Erythroblast (primary cell): ENCODE measurements at regions not wholly inside any gene's neighbourhood (a gene's known extent, or its start where the extent isn't known, plus 50 kb on each side); places are given as distances from the start of the nearest gene placed in this dataset.

ENCODE experiments used
- GATA1 ChIP-seq: IDR thresholded peaks from 2 replicates; pipeline ENCODE4 v1.6.1; 2011; ENCODE audit warnings: low read depth, mild to moderate bottlenecking, control low read depth, low read length, moderate library complexity
- POLR2A ChIP-seq: IDR thresholded peaks from 2 replicates; pipeline ENCODE4 v1.6.1; 2011; ENCODE audit warnings: mild to moderate bottlenecking, low read length

DNA sequence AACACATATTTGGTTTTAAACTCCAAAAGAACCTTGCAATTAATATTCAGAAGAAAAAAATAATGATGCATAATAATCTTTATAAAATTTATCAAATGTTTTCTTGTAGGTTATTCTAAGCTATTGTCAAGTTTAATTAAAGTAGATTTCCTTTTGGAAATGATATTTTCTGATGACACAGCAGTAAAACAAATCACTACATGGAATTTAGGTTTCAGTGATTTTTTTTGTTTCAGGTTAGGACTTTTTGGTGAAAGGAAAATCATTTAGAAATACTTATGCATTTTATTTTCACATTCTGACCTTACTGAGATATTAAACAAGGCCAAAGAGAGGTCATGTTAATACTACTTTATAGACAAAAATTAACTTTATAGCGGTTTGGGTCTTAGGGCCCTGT is 1067.2 kb downstream of the TMTC2 start:
- TF ChIP-seq POLR2A (no peak), GATA1 (no peak)
